NCI-H2171 (cell line): ENCODE measurements at regions not wholly inside any gene's neighbourhood (a gene's known extent, or its start where the extent isn't known, plus 50 kb on each side); places are given as distances from the start of the nearest gene placed in this dataset.

Source experiments
- DNase-seq: peaks from one replicate; lab custom pipeline; 2025; lab: John Stamatoyannopoulos, UW

DNA sequence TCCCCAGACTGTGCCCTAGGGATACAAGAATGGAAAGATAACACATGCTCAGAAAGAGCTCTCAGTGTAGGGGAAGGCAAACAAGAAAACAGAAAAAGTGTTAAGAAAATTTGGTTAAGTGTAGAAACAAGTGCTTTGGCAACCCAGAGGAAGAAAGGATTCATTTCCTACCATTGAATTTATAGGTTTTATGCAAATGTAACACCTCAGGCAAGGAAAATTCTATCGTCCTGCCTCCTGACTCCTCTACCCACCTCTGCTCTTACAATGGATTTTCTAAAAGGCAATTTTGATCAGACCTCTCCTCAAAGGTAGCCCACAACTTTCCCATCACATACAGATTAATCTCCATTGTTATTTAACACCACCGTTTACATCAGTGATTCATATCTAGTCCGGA, 298.7 kb downstream of the RFC3 start:
- no peak for DNase-seq

DNA sequence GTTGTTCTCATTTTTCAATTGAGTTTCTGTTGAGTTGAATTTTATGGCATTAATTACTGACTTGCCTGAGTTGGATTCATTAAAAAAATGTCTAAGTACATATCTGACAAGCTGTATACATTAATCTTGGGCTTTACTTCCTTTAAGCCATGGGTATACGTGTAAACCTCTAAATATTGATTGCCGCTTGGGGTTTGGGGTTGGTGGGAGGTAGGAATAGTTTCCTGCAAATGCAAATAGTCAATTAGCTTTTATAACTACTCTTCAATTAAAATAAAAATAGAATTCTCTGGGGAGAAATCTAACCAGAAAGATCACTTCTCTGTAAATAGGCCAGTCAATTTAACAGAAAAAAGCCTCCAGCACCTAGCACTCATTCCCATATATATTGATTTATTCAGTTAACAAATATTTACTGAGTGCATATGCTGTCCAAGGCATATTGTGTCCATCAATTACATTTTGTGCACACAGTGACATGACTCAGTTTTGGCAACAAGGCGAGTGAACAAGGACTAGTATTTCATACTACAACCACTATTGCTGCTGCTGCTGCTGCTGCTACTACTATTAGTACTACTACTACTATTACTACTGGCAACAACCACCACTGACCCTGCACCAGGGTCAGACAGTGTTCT, 306.8 kb downstream of the RFC3 start:
- no peak for DNase-seq

- DNase-seq, result no peak
Measured at GRCh38 chr13:34127523-34127922, 309.6 kb downstream of the RFC3 start.

- DNase-seq, result no peak
Measured at GRCh38 chr13:34128661-34129060, 310.7 kb downstream of the RFC3 start.

- DNase-seq, result no peak
Measured at GRCh38 chr13:34129436-34129835, 311.5 kb downstream of the RFC3 start.

- DNase-seq, result no peak
Measured at GRCh38 chr13:34137200-34137599, 319.3 kb downstream of the RFC3 start.

DNA sequence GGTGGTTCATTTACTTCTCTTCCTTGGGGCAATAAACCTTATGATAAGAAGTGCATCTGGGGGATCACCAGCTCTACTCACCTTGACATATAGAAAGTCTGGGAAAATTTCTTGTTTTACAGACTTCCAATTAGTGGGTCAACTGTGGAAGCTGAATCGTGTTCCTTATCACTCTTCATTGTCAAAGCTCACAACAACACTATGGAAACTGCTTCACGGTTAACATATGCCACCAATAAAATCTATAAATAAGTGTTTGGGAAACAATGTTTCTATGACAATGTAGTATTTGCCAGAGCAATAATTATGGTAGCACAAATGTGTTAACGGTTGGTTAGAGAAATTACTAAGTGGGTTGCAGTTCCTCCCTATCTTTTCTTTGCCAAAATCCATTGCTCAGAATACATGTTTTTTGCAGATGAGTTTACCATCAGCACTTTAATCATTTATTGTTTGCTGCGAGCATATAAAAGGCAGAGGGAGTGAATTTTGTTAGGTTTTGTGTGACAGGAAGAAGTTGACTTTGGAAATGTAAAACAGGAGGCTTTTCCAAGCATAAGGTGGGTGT, 321.8 kb downstream of the RFC3 start:
- no peak for DNase-seq

DNA sequence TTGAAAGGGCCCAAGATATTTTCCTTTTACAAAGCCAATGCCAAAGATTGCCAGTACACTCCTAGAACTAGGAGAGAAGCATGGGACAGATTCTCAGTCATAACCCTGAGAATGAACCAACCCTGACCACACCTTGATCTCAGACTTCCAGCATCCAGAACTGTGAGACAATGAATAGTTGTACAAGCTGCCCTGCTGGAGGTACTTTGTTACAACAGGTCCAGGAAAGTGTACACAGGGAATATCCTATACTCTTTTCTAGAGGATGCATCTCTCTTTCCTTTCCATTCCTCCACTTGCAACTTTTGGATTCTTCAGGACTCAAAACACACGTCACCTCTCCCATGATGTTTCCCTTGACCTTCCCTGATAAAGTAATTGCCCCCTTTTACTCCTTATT, 325.7 kb downstream of the RFC3 start:
- DNase-seq, result no peak

DNA sequence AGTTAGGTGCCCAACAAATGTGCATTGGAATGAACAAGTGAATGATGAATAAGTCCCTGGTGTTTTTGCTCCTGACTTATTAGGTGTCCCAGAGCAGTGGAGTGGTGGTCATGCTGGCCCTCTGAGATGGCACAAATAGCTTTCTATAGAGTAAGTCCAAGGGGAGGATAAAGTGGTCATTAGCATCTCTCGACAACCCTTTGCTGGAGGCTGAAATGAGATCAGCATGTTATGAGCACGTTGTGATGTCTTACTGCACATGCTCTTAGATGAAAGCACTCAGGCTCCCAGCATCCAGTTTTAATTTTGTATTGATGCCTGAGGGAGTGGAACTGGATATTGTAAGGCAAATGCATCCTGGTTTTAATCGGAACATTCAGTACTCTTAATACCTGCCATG, 326.2 kb downstream of the RFC3 start:
- no peak for DNase-seq

DNA sequence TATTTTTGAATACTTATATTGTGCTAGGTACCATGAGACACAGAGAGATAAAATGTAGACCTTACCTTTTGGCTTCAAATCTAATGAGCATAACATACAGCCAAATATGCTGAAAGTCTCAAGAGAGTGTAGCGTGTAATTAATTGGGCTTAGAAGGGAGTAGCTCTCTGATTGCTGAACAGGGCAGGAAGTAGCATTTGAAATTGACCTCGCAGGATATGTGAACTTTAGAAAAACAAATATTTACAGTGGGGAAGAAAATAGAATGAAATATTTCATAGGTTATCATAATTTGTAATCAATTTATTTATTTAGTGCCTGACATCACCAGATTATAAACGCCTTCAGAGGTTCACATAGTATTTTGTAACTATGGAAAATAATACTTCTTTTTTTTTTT, 327.1 kb downstream of the RFC3 start:
- no peak for DNase-seq

- no peak for DNase-seq
Measured at GRCh38 chr13:34148359-34148758, 330.4 kb downstream of the RFC3 start.

DNA sequence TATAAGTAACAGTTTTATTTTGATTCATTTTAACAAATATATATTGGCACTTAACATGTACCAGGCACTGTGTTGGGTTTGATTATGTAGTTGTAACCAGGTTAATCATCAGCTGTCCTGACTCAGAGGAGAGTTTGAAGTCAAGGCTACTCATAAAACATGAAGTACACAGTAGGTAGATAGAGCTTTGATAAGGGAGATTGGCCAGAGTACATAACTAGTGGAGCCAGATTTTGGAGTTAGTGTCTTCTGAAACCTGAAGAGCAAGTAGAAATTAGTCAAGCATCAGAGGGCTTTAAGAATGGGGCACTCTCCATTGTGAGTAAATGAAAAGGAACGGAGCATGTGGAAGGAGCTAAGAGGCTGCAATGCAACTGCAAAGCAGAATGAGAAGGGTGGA, 333.9 kb downstream of the RFC3 start:
- no peak for DNase-seq

- DNase-seq, result no peak
Measured at GRCh38 chr13:34152409-34152808, 334.5 kb downstream of the RFC3 start.

DNA sequence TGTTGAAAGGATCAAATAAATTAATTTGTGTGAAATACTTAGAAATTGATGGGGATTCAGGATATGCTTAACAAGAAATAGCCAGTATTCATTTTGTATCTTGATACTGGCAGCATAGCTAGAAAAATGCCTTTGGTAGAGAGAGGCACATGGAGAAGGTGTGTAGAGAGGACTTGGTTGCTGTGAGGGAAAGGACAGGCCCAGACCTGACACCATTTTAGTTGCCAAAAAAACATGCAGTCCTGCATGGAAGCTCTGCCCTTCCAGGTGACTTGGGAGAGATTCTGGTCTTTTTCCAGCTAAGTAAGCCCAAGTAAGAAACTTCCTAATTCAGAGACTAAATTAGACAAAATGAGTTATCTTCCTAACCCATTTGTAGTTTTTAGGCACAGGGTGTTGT, 335.0 kb downstream of the RFC3 start:
- DNase-seq, result no peak

- DNase-seq, result no peak
Measured at GRCh38 chr13:34153428-34154180, 335.7 kb downstream of the RFC3 start.

DNA sequence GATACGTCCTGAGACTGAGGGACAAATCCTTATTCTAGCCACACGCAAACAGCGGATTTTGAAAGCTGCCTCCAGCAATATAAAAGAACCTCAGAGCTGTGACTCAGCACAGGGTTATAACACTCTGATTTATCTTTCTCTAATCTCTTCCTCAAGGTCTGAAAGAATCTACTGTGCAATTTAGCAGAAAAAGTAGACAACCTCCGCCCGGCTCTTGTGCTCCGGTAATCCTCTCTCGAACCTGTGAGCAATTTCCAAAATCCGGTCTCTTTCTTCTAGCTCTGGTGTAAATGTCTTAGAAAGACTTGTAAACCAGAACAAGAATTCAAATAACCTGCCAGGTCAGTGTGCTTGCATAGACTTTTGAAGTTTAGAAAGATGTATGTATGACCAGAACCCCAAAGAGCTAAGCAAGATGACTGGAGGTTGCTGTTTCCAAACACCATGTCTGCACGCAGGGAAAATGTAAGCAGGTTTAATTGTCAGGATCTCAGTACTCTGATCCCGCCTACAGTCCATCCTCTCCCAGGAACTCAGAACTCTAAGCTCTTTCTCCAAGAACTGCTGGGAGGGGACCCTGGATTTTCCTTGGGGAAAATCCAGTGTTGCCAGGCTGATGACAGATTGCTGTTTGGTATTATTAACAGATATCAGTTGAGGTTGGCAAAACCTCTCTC, 338.1 kb downstream of the RFC3 start:
- DNase-seq, result no peak

- no peak for DNase-seq
Measured at GRCh38 chr13:34156841-34157365, 339.0 kb downstream of the RFC3 start.

DNA sequence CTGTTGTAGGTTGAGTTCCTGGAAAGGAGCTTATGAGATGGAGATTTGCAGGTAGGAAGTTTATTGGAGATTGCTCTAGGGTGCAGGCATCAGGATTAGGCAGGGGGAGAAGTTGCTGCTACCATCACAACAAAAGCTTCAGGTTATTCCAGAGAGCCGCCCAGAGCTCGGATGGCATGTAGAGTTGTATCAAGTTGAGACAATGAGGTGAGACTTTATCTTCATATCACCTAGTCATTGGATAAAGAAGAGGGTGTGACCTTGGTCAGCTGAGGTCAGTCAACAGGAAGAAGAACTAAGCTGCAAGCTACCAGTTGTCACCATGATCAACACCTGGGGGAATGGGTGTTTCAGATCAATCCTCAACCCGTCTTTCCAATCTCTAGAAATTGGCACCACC, 342.0 kb downstream of the RFC3 start:
- DNase-seq, result no peak

- no peak for DNase-seq
Measured at GRCh38 chr13:34161931-34162543, 344.1 kb downstream of the RFC3 start.

GRCh38 chr13:34162544-34162933, 344.6 kb downstream of the RFC3 start:
- DNase-seq, result no peak

DNA sequence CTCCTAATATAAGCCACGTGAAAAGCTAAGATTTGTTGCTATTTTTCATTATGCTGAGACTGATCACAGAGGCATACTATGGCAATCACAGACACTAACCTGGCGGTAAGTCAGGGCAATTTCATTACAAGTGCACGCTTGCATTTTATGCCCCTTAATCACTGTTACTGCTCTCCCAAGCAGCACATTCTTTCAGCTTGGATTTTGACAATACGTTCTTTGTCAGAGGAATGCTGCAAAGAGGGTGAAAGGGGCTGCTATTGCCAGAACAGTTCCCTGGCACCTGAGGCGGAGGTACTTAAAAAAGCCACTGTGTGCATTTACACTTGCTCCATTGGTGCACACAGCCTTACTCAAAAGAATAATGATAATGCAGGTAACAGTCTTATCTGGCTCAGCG, 346.6 kb downstream of the RFC3 start:
- no peak for DNase-seq

DNA sequence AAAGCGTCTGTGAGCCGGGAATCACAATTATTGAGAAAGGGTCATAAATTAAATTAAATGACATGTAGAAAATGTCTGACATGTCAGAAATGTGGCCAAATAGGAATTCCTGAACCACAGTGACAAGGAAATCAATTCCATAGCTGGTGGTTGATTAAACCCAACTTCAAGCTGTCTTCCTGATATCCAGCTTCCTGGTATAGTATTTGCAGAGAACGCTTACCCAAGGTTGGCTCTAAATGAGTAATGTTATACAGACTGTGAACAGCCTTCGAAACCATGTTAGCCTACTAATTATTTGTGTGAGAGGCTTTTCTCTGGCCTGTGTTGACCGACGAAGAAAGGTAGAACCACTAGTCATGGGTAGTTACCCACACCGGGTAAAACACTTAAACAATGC, 347.2 kb downstream of the RFC3 start:
- DNase-seq, result no peak
